HG02938 (cell line): ENCODE measurements at regions not wholly inside any gene's neighbourhood (a gene's known extent, or its start where the extent isn't known, plus 50 kb on each side); places are given as distances from the start of the nearest gene placed in this dataset.
"Not testable (repeated sequence)": the region's sequence is repeated elsewhere in the genome, so short reads cannot be mapped to it uniquely, and the experiment has no call there.

Experiments used
- ATAC-seq: cut with Tn5 transposase; IDR thresholded peaks from one replicate; pipeline ENCODE4 v1.9.1; 2021; ENCODE audit warnings: mild to moderate bottlenecking, moderate library complexity; ENCODE audit not compliant: unreplicated experiment

DNA sequence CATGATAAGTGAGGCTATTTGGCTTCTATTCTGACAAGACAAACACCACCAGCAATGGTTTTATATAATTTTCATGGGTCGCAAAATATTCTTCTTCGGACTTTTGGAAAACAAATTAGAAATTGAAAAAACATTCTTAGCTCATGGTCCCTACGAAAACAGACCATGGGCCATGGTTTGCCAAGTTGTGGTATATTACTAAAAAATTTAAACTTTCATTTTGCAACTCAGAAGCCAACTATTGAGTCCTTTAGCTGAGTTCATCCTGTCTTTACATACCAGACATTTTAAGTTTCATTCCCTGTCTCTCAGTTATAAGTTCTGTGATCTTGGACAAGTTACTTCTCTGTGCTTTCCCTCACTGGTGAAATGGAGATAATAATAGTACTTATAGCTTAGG, 198.1 kb downstream of the CSNK1G3 start:
- ATAC-seq = no peak

- ATAC-seq = no peak
Measured at GRCh38 chr5:123709422-123709821, 197.4 kb downstream of the CSNK1G3 start.

DNA sequence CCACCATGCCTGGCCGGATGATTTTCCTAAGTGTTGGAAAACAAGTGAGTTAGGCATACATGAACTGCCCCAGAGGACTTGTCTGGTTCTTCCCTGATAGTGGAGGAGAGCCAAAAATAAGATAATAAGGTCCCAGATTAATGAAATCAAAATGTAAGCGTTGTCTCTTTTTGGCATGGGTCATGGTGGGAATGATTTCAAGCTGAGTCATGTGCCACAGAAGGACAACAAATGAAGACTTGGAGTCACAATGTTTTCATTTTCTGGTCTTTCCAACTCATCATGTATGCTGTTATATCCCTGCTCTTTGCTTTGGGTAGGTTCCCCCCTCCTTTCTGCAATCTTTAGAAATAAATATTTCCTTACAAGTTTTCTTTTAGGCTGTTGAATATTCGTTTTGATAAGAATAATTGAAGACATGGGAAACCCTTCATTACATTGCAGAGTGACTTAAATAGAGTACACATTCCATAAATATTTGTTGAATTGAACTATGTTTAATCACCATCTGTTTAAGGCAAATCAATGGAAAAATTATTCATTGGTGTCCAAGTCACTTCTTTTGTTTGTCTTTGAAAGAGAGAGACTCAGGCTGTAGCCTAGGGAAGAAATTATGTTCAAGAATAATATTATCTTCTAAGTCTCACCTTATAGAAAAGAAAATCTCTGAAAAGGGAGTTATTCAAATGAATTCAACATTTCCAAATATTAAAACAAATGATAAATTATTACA, 196.3 kb downstream of the CSNK1G3 start:
- ATAC-seq = no peak

DNA sequence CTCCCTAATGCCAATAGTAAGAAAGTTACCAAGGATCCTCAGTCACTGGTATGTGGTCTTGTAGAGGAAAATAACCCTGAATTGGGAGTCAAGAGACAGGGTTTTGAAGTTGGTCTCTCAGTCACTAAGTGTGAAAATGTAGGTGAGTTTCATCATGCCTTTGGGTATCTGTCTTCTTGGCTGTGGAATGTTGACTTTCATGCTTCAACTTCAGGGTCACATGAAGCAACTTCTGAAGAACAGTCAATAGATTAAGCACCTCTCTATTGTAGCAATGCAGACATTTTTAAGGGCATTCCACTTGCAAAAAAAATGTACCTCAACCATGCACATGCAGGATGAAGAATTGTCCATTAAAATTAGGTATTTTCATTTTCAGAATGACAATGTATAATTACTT, 194.6 kb downstream of the CSNK1G3 start:
- no peak for ATAC-seq

- no peak for ATAC-seq
Measured at GRCh38 chr5:123705741-123706140, 193.8 kb downstream of the CSNK1G3 start.

- no peak for ATAC-seq
Measured at GRCh38 chr5:123701511-123702200, 189.7 kb downstream of the CSNK1G3 start.

- ATAC-seq = no peak
Measured at GRCh38 chr5:123700624-123701287, 188.8 kb downstream of the CSNK1G3 start.

DNA sequence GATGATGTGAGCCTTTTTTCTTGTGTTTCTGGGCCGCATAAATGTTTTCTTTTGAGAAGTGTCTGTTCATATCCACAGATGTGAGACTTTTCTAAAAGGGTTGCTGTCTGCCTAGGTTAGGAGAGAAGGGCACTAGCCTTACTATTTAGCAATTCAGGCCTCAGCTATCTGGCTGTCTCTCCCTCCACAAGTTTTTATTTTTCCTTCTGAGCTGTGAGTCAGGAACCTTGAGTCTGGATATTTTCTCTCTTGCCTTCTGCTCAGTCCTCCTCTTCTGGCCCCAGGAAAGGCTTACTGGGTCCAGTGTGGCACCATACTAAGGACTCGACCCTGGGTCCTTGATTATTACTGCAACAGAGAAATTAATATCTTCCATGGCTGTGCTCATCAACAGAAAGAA, 187.6 kb downstream of the CSNK1G3 start:
- ATAC-seq = no peak

DNA sequence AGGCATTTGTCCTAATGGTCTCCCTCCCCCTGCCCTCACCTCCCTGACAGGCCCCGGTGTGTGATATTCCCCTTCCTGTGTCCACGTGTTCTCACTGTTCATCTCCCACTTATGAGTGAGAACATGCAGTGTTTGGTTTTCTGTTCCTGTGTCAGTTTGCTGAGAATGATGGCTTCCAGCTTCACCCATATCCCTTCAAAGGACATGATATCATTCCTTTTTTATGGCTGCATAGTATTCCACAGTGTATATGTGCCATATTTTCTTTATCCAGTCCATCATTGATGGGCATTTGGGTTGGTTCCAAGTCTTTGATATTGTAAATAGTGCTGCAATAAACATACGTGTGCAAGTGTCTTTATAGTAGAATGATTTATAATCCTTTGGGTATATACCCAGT, 187.0 kb downstream of the CSNK1G3 start:
- ATAC-seq = not testable (repeated sequence)

DNA sequence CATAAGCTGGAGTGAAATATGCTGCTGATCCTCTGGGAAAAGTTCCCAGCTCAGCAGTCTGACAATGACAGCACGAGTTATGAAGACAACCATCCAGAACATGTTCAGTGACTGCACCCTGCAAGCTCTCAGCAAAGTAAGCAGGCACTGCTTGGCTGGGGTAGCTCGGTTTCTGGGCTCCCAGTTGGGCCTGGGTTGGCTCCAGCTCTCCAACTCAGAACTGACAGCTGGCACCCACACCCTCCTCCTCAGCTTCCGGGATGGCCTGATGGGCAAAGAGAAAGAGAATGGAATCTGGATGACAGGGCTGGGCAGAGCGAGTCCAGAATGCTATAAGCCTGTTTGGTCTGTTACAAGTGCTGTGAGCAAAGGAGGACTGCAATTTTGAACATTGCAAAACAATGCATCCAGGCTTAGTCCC, 185.0 kb downstream of the CSNK1G3 start:
- no peak for ATAC-seq

DNA sequence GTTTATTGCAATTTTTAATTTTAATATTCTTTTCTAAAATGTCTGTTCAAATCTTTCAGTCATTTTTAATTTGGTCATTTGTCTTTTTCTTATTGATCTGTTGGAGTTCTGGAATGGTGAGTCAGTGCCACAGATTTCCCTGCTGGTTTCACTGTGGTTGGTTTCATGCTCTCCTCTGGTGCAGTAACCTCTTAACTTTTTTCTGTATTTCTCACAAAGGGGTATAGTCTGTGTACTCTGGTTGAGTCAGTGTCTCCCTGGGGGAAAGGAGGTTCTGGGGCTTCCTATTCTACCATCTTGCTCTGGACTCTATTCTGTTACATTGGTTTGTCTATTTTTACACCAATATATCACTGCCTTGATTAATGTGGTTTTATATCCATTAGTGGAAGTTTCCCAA, 178.8 kb downstream of the CSNK1G3 start:
- no peak for ATAC-seq

DNA sequence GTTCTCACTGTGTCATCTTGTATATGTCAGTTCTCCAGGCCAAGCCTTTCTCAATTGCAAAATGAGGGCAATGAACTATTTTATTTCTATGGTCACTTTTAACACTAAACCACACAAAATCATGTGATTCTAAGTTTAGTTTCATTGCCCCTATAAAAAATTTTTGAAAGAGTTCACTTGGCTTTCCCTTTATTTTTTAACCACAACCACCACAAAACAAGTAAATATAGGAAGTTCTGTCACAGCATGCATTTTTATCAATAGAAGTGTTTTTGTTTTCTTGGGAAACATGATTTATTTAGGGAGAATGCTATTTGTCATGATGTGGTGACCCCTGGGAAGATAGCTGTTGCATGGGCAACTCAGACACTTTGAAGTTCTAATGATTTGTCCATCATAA, 169.1 kb downstream of the CSNK1G3 start:
- no peak for ATAC-seq

GRCh38 chr5:123673107-123673506, 161.1 kb downstream of the CSNK1G3 start:
- no peak for ATAC-seq

- ATAC-seq = no peak
Measured at GRCh38 chr5:123671711-123672456, 159.9 kb downstream of the CSNK1G3 start.

- peak; percentile 61 for ATAC-seq
Measured at GRCh38 chr5:123671042-123671441, 159.1 kb downstream of the CSNK1G3 start.
